ENCODE measurements at regions not wholly inside any gene's neighbourhood (a gene's known extent, or its start where the extent isn't known, plus 50 kb on each side); places are given as distances from the start of the nearest gene placed in this dataset.

GRCh38 chr13:62629618-62630017, 1214.0 kb upstream of the PCDH20 start:
- Histone ChIP-seq H3K27me3 (ENCODE audit: insufficient read depth, insufficient read length) (no peaks in the 10 kb centered on the region), H3K9ac (ENCODE audit: insufficient read length, low read depth) (no peak overlapping the region), H3K4me3 (ENCODE audit: insufficient read length, low read depth) (no peak overlapping the region), H3K4me1 (ENCODE audit: insufficient read depth, insufficient read length) (no peaks in the 10 kb centered on the region), H3K9me3 (ENCODE audit: insufficient read depth, low read length) (no peaks in the 10 kb centered on the region), H3K36me3 (ENCODE audit: insufficient read depth, insufficient read length, low read length) (no peaks in the 10 kb centered on the region)
- no peak for DNase-seq (ENCODE audit: low read depth, low spot score)
- no peak for TF ChIP-seq SUZ12 (IDR thresholded peaks at IDR 0.05; ENCODE audit: extremely low read depth, insufficient read depth, insufficient read length)

- H3K4me1 ChIP-seq (ENCODE audit: insufficient read depth, insufficient read length) = no peaks in the 10 kb centered on the region
- no peaks in the 10 kb centered on the region for H3K27me3 ChIP-seq (ENCODE audit: insufficient read depth, insufficient read length)
- no peaks in the 10 kb centered on the region for H3K9me3 ChIP-seq (ENCODE audit: insufficient read depth, low read length)
- no peak overlapping the region for H3K9ac ChIP-seq (ENCODE audit: insufficient read length, low read depth)
- TF ChIP-seq ZNF274 (IDR thresholded peaks at IDR 0.05; ENCODE audit: low read depth, low read length) (no peak), YY1 (IDR thresholded peaks at IDR 0.05; ENCODE audit: insufficient read depth, insufficient read length) (no peak), SUZ12 (IDR thresholded peaks at IDR 0.05; ENCODE audit: extremely low read depth, insufficient read depth, insufficient read length) (no peak)
- DNase-seq (ENCODE audit: low read depth, low spot score) = no peak
- H3K36me3 ChIP-seq (ENCODE audit: insufficient read depth, insufficient read length, low read length) = no peaks in the 10 kb centered on the region
- H3K4me3 ChIP-seq (ENCODE audit: insufficient read length, low read depth) = no peak overlapping the region
These were observed 1211.6 kb upstream of the PCDH20 start for GRCh38 chr13:62627226-62627625.

- Histone ChIP-seq H3K4me3 (ENCODE audit: insufficient read length, low read depth) (no peak overlapping the region), H3K9ac (ENCODE audit: insufficient read length, low read depth) (no peak overlapping the region), H3K4me1 (ENCODE audit: insufficient read depth, insufficient read length) (no peaks in the 10 kb centered on the region), H3K36me3 (ENCODE audit: insufficient read depth, insufficient read length, low read length) (no peaks in the 10 kb centered on the region), H3K27me3 (ENCODE audit: insufficient read depth, insufficient read length) (no peaks in the 10 kb centered on the region), H3K9me3 (ENCODE audit: insufficient read depth, low read length) (no peaks in the 10 kb centered on the region)
- TF ChIP-seq ZNF274 (IDR thresholded peaks at IDR 0.05; ENCODE audit: low read depth, low read length) (no peak), YY1 (IDR thresholded peaks at IDR 0.05; ENCODE audit: insufficient read depth, insufficient read length) (no peak), SUZ12 (IDR thresholded peaks at IDR 0.05; ENCODE audit: extremely low read depth, insufficient read depth, insufficient read length) (no peak)
- DNase-seq (ENCODE audit: low read depth, low spot score) = peak; percentile 1
These were observed 1211.1 kb upstream of the PCDH20 start for GRCh38 chr13:62626771-62627170.

- TF ChIP-seq ZNF274 (IDR thresholded peaks at IDR 0.05; ENCODE audit: low read depth, low read length) (no peak), YY1 (IDR thresholded peaks at IDR 0.05; ENCODE audit: insufficient read depth, insufficient read length) (no peak), SUZ12 (IDR thresholded peaks at IDR 0.05; ENCODE audit: extremely low read depth, insufficient read depth, insufficient read length) (no peak)
- Histone ChIP-seq H3K27me3 (ENCODE audit: insufficient read depth, insufficient read length) (no peaks in the 10 kb centered on the region), H3K9me3 (ENCODE audit: insufficient read depth, low read length) (no peaks in the 10 kb centered on the region), H3K36me3 (ENCODE audit: insufficient read depth, insufficient read length, low read length) (no peaks in the 10 kb centered on the region), H3K9ac (ENCODE audit: insufficient read length, low read depth) (no peak overlapping the region), H3K4me1 (ENCODE audit: insufficient read depth, insufficient read length) (no peaks in the 10 kb centered on the region), H3K4me3 (ENCODE audit: insufficient read length, low read depth) (no peak overlapping the region)
- no peak for DNase-seq (ENCODE audit: low read depth, low spot score)
These were observed 1209.7 kb upstream of the PCDH20 start for GRCh38 chr13:62625214-62625881.

GRCh38 chr13:62613819-62614218, 1198.2 kb upstream of the PCDH20 start:
- H3K27me3 ChIP-seq (ENCODE audit: insufficient read depth, insufficient read length) = no peaks in the 10 kb centered on the region
- H3K9ac ChIP-seq (ENCODE audit: insufficient read length, low read depth) = no peak overlapping the region
- no peak for TF ChIP-seq YY1 (IDR thresholded peaks at IDR 0.05; ENCODE audit: insufficient read depth, insufficient read length)
- TF ChIP-seq SUZ12 (IDR thresholded peaks at IDR 0.05; ENCODE audit: extremely low read depth, insufficient read depth, insufficient read length) = no peak
- TF ChIP-seq ZNF274 (IDR thresholded peaks at IDR 0.05; ENCODE audit: low read depth, low read length) = no peak
- no peaks in the 10 kb centered on the region for H3K36me3 ChIP-seq (ENCODE audit: insufficient read depth, insufficient read length, low read length)
- no peak for DNase-seq (ENCODE audit: low read depth, low spot score)
- H3K4me1 ChIP-seq (ENCODE audit: insufficient read depth, insufficient read length) = no peaks in the 10 kb centered on the region
- no peak overlapping the region for H3K4me3 ChIP-seq (ENCODE audit: insufficient read length, low read depth)
- H3K9me3 ChIP-seq (ENCODE audit: insufficient read depth, low read length) = no peaks in the 10 kb centered on the region

- Histone ChIP-seq H3K4me1 (ENCODE audit: insufficient read depth, insufficient read length) (no peaks in the 10 kb centered on the region), H3K36me3 (ENCODE audit: insufficient read depth, insufficient read length, low read length) (no peaks in the 10 kb centered on the region), H3K27me3 (ENCODE audit: insufficient read depth, insufficient read length) (no peaks in the 10 kb centered on the region), H3K9ac (ENCODE audit: insufficient read length, low read depth) (no peak overlapping the region), H3K9me3 (ENCODE audit: insufficient read depth, low read length) (no peaks in the 10 kb centered on the region), H3K4me3 (ENCODE audit: insufficient read length, low read depth) (no peak overlapping the region)
- TF ChIP-seq ZNF274 (IDR thresholded peaks at IDR 0.05; ENCODE audit: low read depth, low read length) = no peak
- no peak for TF ChIP-seq SUZ12 (IDR thresholded peaks at IDR 0.05; ENCODE audit: extremely low read depth, insufficient read depth, insufficient read length)
- TF ChIP-seq YY1 (IDR thresholded peaks at IDR 0.05; ENCODE audit: insufficient read depth, insufficient read length) = no peak
- DNase-seq (ENCODE audit: low read depth, low spot score) = no peak
These were observed 1195.7 kb upstream of the PCDH20 start for GRCh38 chr13:62611343-62611742.

- no peaks in the 10 kb centered on the region for H3K27me3 ChIP-seq (ENCODE audit: insufficient read depth, insufficient read length)
- H3K36me3 ChIP-seq (ENCODE audit: insufficient read depth, insufficient read length, low read length) = no peaks in the 10 kb centered on the region
- no peak overlapping the region for H3K9ac ChIP-seq (ENCODE audit: insufficient read length, low read depth)
- H3K4me3 ChIP-seq (ENCODE audit: insufficient read length, low read depth) = no peak overlapping the region
- DNase-seq (ENCODE audit: low read depth, low spot score) = no peak
- H3K9me3 ChIP-seq (ENCODE audit: insufficient read depth, low read length) = no peaks in the 10 kb centered on the region
- TF ChIP-seq YY1 (IDR thresholded peaks at IDR 0.05; ENCODE audit: insufficient read depth, insufficient read length) (no peak), SUZ12 (IDR thresholded peaks at IDR 0.05; ENCODE audit: extremely low read depth, insufficient read depth, insufficient read length) (no peak), ZNF274 (IDR thresholded peaks at IDR 0.05; ENCODE audit: low read depth, low read length) (no peak)
- no peaks in the 10 kb centered on the region for H3K4me1 ChIP-seq (ENCODE audit: insufficient read depth, insufficient read length)
These were observed 1183.1 kb upstream of the PCDH20 start for GRCh38 chr13:62598708-62599107.
